Stimulated activated CD8-positive, alpha-beta memory T cell treated with anti-CD3 and anti-CD28 coated beads, Interleukin-2, amount 100 ng/mL, for 48 hours (primary cell): ENCODE measurements at regions not wholly inside any gene's neighbourhood (a gene's known extent, or its start where the extent isn't known, plus 50 kb on each side); places are given as distances from the start of the nearest gene placed in this dataset.
"Not testable (repeated sequence)": the region's sequence is repeated elsewhere in the genome, so short reads cannot be mapped to it uniquely, and the experiment has no call there.

ENCODE experiments used
- DNase-seq, 2 donors: peaks; one replicate each; pipeline ENCODE4 v3.0.0-alpha.2; 2020; ENCODE audit warnings: low read depth in 2 of 2

DNA sequence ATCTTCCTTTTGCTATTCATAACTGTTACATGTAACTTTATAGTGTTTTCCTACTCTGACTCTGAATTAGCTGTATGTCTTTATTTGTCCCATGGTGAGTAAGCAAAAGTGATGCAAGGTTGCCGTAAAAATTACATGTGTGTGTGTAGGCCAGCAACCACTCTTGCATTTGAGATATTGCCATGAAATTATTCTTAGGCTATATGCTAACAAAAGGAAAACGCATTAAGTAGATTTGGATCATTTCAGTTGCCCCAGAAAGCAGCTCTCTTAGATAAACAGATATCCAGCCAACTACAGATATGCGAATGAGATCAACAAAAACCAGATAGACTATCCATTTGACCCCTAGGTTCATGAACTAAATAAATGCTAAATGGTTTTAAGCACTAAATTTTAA lies 73.6 kb downstream of the CYLC2 start:
- DNase-seq: no peak

DNA sequence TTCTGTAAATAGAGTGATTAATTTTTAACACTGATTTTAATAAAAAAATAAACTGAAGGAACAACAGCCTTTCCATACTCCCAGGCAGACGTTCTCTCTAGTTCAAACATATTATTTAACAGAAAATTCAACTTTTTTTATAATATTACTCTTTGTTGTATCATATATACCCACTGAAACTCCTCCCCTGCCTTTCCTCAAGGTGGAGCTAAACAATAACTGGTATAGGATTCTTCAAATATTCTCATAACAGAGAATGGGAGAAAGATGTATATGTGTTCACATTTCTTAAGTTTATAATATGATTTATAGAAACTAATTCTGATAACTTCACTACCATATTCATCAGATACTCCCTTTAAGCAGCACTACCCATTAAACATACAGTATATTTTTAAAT lies 83.4 kb downstream of the CYLC2 start:
- no peak for DNase-seq

- no peak for DNase-seq
Measured at GRCh38 chr9:103082494-103082893, 87.4 kb downstream of the CYLC2 start.

GRCh38 chr9:103089357-103089756 lies 94.2 kb downstream of the CYLC2 start:
- DNase-seq: no peak

DNA sequence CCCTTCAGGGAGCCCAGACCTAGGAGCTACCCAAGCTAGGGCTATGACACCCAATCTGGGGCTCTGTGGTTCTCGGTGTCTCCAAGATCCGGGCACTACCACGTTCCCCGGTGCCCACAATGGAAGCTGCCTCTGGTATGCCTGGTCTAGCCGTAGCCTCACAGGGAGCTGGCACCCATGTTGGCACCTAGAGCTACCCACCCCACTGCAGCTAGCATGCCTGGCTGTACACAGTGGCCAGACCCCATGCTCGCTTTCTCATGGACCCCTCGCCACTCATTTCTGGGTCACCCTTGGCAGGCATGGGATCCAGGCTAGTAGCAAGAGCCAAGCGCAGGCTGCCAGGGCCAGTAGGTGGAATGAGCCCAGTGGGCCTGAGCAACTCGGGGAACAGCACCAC lies 109.0 kb downstream of the CYLC2 start:
- no peak for DNase-seq

- DNase-seq: no peak
Measured at GRCh38 chr9:103116246-103116645, 121.1 kb downstream of the CYLC2 start.

DNA sequence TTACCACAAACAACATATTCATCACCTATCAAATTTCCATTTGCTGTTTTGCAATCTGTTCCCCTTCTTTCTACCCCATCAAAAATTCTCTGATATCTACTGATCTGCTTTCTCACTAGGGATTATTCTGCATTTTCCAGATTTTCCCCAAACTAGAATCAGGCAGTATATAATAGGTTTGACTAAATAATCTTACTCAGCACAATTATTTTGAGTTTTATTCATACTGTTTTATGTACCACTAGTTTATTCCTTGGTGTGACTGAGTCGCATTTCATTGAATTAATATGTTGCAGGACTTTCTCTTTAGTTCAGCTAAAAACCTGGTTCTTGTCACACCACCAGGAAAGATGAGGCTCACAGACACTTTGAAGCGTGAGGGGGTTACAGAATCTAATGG lies 131.4 kb downstream of the CYLC2 start:
- DNase-seq: no peak

DNA sequence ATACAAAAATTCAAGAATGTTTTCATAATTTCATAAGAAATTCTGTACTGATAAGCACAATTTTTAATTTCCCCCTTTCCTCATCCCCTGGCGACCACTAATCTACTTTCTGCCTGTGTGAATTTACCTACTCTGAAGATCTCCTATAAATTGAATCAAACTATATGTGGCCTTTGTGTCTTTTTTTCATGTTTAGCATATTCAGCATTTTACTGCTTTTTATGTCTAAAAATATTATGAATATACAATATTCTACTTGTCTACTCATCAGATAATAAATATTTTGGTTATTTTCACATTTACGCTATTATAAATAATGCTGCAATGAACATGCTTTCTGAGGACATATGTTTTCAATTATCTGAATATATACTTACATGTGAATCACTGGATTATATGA lies 144.8 kb downstream of the CYLC2 start:
- DNase-seq: no peak

DNA sequence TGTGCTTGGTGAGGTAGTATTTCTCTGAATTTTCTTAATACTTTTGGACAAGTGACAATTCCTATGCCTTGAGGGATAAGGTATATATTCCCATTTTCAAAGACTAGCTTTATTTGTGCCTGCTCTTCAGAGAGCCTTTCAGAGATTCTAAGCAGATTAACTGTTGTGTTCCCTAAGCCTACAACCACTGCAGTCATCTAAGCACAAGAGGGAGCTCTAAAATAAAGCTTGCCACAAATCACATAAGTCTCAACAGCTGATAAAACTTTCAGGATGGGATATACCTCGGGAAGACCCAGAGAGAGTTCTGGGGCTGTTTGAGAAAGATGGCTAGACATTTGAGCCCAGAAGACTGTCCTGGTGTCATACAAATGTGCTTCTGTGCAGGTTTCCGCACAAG lies 157.3 kb downstream of the CYLC2 start:
- no peak for DNase-seq

DNA sequence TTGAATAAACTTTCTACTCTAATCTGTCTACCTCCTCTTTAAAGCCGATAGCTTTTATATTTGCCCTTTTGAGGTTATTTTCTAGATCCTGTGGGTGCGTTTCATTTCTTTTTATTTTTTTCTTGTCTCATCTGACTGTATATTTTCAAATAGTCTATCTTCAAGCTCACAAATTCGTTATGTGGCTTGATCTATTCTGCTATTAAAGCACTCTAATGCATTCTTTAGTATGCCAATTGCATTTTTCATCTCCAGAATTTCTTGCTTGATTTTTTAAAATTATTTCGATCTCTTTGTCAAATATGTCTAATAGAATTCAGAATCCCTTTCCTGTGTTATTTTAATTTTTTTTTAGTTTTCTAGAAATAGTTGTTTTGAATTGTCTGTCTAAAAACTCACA lies 172.4 kb downstream of the CYLC2 start:
- DNase-seq: no peak

- DNase-seq: no peak
Measured at GRCh38 chr9:103168254-103168653, 173.1 kb downstream of the CYLC2 start.

DNA sequence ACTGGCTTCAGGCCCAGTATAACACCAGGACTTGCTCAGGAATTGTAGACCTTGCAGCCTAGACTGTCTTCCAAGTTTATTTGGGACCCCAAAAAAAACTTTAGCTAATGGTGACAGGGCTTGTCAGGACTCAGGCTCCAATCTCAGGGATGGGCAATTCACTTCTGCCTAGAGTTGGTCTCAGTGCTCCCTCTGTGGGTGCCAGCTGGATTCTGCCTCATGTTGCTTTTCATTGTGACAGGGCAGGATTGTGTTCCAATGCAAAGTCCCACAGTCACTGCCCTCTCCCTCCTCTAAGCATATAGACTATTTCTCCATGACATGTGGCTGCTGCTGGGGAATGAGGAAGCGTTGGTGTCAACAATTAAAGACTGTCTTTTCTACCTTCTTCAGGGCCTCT lies 174.7 kb downstream of the CYLC2 start:
- DNase-seq: no peak

DNA sequence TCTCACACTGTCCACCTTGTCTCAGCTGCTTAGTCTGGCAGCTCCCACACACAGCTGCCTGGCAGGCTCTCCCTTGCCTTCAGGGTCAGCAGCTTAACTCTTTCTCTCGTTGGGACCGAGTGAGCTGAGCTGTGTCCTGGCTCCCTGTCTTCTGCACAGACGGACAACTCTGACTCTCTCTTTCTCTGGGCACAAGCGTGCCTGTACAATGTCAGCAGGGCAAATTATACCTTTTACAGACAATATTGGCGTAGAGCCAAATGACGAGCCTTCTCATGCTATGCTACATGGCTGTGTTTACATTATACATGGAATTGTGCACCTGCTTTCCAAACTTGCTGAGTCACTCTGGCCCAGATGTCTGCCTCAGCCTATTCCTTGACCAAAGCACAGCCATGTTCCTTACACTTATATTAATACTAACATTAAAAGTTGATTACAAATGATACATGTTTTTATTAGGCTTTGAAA lies 188.6 kb downstream of the CYLC2 start:
- DNase-seq: no peak

DNA sequence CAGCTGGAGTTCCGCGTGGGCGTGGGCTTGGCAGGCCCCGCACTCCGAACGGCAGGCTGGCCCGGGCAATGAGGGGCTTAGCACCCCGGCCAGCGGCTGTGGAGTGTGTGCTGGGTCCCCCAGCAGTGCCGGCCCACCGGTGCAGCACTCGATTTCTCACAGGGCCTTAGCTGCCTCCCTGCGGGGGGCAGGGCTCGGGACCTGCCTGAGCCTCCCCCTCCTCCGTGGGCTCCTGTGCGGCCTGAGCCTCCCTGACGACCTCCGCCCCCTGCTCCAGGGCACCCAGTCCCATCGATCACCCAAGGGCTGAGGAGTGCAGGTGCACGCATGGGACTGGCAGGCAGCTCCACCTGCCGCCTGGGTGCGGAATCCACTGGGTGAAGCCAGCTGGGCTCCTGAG lies 191.8 kb downstream of the CYLC2 start:
- DNase-seq: no peak

DNA sequence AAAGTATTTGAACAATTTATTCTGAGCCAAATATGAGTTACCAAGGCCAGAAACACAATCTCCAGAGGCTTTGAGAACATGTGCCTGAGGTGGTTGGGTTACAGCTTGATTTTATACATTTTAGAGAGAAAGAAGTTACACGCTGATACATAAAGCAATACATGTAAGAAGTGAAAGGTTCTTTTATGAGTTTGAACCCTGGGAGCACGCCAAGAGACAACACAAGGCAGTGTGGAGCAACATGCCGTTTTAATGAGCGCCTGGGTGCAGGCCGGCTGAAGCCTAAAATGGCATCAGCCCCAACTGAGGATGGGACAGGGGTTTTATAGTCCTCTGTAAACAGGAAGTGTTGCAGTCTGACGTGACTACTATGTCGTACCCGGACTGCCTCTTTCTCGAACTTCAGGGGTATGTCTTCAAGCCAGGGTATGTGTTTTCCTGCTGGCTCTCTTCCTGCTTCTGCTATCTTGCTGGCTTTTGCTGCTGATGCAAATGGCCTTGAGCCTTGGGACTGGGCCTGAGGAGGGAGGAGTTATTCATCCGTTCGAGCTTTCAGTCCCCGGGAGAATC lies 193.7 kb downstream of the CYLC2 start:
- DNase-seq: no peak

- no peak for DNase-seq
Measured at GRCh38 chr9:103193992-103194391, 198.9 kb downstream of the CYLC2 start.

DNA sequence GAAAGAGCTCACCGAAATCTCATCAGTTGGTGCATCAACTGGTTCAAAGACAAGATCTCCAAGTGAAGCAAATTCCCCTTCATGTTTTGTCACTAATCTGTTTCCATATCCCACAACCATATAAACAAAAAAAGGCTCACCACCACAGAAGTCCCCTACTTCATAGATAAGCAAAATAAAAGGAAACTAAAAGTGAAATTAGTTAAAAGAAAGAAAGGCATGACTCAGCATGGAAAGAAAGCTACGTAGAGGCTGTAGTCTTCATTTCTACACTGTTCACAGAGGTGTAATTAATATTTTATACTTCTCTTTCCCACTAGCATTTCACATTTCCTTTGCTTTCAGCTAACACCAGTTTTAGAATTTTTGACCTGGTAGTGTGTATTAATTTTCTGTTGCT lies 208.0 kb downstream of the CYLC2 start:
- DNase-seq: no peak

DNA sequence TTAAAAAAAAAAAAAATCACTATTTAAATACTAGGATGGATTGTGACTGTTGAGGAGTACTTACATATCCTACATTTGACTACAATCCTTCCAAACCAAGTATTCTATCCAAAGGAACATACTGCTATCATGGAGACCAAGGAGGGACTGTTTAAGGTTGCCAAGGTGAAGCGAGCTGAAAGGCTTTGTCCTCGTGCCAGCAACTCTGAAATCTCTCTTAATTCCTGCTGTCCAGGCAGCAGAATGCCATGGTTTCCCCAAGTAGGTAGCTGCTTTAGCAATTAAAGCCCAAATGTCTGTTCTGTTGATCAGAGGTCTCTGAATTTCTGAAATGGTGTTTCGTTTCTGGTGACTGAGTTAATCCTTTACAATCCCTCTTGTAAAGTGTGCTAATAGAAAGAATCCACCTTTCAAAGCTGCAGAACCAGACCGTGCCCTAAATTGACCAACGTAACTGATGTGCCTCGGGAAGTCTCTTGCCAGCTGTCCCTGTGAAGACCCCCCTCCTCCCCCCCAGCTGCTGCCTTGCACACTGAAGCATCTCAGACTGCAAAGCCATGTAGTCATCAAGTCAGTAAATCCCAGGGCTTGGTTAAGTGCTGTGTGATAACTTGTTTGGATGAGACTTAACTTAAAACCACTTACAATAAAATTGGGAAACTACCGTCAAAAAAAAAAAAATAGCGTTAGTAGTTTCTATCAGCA lies 210.9 kb downstream of the CYLC2 start:
- not testable (repeated sequence) for DNase-seq

GRCh38 chr9:103210607-103211006 lies 215.5 kb downstream of the CYLC2 start:
- no peak for DNase-seq

GRCh38 chr9:103215197-103215596 lies 220.1 kb downstream of the CYLC2 start:
- DNase-seq: no peak

GRCh38 chr9:103225702-103226646 lies 230.8 kb downstream of the CYLC2 start:
- DNase-seq: no peak

GRCh38 chr9:103226647-103227013 lies 231.5 kb downstream of the CYLC2 start:
- DNase-seq: no peak
